ENCODE measurements at regions not wholly inside any gene's neighbourhood (a gene's known extent, or its start where the extent isn't known, plus 50 kb on each side); places are given as distances from the start of the nearest gene placed in this dataset.

DNA sequence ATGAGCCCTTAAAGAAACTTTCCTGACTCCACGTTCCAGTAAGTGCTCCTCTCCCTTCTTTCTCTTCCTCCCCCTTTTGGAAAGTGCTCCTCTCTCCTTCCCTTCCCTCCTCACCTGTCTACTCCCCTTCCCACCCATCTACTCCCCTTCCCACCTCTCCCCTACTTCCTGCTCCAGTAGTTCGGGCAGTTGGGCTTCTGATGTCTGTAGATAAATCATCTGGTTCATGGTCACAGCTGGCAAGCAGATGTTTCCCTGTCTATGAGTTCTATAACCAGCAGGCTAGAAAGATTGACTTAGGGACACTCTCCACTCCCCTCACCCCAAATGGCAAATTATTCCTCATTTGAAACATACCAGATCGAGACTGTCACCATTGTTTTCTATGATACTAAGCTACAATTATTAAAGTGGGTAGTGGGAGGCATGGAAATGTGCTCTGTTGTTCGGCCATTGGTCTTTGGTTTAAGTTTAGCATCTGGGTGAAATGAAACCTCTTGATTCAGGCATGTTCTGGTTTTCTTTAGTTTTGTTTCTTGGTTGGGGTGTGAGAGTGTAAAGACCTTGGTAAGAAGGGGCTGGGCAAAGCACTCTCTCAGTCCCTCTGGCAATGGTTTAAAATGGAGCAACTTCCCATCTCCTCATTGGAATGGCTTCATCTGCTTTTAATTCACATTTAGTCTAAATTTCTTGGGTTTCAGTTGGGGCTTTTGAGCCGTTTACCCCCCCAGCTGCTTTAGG, 413.2 kb upstream of the SPRED2 start:
- DNase-seq (ENCODE audit: low read depth in 2 of 2), result no peak

DNA sequence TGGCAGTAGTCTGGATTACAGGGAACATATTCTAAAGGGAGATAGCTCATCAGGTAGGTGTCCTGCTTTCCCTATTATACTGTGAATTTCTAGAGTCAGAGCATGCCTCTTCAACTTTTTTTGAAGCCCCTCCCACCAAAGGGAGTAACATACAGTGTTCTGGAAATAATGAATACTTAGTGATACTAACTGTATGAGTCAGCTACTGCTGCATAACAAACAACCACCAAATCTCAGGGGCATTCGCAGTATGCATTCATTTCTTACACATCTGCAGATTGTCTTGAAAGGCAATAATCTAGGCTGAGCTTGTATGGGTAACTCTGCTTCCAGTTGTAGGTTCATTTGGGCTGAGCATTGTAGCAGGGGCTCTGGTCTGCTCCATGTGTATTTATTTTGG, 409.7 kb upstream of the SPRED2 start:
- DNase-seq (ENCODE audit: low read depth in 2 of 2), result no peak

DNA sequence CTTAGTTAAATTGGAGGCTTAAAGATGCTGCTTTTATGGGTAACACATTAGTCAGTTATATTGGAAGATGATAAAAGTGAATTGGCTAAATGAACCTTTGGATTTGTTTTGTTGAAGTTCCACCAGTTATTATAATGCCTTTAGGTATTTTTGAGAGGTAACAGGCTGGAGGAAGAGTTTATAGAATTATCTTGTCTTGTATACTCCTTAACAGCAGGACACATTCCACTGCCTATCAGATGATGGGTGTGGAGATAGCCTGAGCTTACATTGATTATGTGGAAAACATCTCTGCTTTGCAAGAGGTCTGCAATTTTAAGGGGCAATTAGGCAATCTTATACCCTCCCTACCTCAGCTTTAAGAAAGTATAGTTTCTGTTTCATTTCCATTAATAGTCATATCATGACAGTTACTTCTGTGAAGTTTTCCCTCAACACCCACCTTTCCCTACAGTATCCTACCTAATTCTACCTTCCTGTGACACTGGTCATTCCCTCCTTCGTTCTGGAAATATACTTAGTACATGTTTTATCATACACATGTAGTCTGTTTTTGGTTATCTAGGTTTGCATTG, 403.7 kb upstream of the SPRED2 start:
- DNase-seq (ENCODE audit: low read depth in 2 of 2), result no peak

DNA sequence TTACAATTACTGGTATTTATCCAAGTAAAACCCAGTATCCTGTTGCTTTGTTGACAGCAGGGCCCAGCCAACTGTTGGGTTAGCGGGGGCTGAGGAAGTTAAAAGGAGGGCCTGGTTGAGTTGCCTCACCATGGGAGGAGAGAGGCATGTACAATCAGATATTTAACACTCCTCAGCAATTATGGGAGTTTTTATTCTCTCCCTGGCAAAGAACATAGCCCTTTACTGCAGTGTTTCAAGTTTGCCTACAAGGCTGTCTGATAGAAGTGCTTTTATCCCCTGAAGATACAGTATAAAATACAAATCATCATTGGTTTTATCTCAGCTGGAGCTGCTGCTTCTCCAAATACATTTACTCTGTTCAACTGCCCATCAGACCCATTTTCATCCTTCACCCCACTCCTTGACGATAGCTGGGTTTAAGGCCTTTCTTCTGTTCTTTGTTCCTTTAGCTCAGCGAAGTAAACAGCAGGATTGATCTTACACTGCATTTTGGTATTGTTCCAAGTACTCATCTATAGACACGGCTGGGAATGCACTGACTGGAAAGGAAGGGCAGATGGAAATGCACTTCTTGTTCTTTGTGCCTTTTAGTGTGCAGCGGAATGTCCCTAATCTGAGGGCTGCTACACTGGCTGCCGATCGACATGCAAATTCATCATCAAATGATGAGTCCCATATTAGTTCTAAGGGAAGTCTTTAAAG, 402.5 kb upstream of the SPRED2 start:
- DNase-seq (ENCODE audit: low read depth in 2 of 2), result no peak

DNA sequence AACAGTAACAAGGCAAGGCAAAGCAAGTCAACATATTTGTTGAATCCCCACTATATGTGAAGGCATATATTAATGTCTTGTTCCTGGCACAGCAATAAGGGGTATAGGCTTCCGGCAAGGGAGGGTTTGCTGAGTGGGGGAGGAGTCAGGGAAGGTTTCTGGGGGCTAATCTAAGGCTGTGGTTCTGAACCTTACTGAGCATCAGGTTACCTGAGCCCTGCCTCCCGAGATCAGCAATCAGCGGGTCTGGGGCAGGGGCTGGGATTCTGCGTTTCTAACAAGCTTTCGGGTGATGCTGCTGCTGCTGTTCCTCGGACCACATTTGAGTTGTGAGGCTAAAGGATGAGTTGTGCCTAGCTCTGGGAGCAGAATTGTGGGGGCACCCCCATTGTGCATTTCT, 401.7 kb upstream of the SPRED2 start:
- no peak for DNase-seq (ENCODE audit: low read depth in 2 of 2)

DNA sequence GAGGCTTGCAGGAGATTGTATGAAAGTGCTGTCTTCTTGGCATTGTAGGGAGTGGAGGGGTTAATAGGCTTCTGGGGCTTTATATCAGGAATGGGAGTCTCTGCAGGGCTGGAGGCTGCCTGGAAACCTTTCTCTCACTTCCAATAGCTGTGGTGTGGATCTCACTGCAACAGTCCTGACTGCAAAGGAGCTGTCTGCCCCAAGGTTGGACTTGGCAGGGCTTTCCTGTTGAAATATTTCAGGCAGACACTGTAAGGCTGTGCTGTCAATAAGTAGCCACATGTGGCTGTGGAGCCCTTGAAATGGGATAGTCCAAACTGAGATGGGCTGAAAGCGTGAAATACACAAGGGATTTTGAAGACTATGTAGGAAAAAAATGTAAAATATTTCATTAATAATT, 399.1 kb upstream of the SPRED2 start:
- DNase-seq (ENCODE audit: low read depth in 2 of 2), result no peak

DNA sequence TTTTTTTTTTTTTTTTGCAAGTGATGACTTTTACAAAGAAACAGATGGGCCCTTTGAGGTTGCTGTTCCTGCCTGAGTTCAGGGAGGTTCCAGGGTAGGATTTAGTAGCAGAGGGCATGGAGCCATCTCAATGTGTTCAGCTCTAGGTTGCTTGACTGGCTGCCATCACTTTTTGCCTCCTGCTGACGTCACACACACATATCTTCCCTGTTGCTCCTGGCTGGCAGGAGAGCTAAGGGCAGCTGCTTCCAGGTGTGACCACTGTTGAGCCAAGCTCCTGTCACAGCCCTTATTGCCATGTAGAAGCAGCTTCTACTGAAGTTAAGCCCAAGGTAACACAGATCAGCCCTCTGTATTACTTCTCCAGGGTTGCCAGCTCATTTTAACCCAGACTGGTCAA, 394.2 kb upstream of the SPRED2 start:
- no peak for DNase-seq (ENCODE audit: low read depth in 2 of 2)

DNA sequence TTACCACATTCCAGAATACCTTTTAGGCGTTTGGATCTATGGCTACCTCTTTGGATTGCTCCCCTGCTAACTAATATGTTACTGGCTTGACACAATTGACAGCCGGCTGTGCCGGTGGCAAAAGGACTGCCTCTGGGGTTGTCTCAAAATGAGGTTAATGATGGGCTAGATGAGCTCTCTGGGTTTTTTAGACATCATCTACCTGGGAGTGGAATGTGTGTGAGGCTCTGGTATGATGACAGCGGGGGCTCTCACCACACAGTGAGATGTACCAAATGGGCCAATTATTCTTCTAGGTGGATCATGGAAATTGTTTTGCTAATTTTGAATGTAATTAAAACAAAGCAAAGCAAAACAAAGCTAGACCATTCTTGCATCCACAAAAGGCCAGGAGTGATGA, 391.1 kb upstream of the SPRED2 start:
- no peak for DNase-seq (ENCODE audit: low read depth in 2 of 2)

DNA sequence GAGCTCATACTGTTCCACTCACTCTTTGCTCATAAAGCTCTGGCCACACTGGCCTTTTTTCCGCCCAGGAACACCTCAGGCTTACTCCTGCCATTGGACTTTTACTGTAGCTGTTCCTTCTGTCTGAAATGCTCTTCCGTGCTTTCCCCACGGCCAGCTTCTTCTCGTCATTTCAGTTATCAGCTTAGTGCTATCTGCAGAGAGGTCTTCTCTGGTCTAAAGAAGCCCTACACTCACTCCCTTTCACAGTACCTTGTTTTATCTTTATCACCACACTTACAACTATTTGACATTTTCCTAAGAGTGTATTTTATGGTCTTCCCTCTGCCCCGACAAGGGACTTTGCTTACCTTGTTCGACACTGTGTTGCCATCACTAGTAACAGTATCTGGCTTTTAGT, 388.1 kb upstream of the SPRED2 start:
- DNase-seq (ENCODE audit: low read depth in 2 of 2), result no peak

DNA sequence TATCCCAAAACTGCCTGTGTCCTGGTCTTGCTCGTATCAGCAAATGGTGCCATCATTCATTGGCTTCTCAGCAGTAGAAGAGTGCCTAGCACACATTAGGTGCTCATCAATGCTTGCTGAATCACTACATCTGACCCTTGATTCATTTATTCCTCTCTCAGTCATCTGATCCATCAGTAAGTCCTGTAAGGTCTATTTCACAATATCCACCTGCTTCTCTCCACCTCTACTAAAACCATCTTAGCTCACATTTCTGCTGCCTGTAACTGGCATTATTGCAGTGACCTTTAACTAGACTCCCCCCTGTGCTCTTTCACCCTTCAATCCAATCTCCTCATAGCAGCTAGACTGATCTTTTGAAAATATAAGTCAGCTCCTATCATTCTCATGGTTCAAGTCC, 387.6 kb upstream of the SPRED2 start:
- no peak for DNase-seq (ENCODE audit: low read depth in 2 of 2)

DNA sequence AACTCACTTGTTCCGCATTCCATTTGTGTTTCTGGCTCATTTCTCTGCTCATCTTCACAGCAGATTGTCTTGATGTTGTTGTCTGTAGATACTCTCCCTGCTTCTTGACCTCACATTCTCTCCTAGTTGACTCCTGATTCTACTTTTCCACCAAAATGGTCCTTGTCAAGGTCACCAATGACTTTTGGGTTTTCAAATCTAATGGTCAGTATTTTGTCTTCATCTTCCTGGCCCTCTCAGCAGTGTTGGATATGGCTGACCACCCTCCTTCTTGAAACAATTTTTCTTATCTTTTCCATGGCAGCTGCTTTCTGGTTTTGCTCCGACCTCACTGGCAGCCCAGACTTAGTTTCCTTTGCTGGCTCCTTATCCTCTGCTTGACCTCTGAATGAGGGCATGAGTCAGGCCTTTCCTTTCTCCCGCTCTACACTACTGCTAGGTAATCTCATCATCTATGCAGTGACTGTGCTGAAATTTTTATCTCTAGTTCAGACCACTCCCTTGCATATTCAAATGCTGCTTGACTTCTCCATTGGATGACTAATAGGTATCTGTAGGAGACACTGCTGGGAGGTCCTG, 386.6 kb upstream of the SPRED2 start:
- DNase-seq (ENCODE audit: low read depth in 2 of 2), result no peak

DNA sequence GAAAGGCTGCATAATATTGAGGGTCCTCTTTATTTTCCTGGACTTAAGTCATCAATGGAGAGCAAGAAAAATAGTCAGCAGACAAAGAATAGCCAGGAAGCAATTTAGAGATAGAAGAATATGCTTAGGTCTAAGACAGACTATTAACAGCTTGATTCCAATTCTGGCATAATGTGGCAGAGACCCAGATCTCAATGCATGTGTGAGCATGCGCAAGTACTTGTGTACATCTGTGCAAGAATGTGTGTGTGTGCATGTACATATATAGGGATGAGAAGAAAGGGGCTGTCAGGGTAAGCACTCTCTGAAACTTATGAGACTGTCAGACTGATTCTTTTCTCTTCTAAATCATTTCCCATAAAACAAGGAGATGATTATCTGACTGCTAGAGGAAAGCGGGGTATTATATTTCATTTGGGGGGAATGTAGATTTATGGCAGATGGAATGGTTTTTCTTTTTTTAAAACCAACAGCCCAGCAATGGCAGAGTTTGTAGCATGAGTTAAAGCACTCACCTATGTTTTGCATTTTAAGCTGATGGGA, 381.3 kb upstream of the SPRED2 start:
- DNase-seq (ENCODE audit: low read depth in 2 of 2), result no peak

DNA sequence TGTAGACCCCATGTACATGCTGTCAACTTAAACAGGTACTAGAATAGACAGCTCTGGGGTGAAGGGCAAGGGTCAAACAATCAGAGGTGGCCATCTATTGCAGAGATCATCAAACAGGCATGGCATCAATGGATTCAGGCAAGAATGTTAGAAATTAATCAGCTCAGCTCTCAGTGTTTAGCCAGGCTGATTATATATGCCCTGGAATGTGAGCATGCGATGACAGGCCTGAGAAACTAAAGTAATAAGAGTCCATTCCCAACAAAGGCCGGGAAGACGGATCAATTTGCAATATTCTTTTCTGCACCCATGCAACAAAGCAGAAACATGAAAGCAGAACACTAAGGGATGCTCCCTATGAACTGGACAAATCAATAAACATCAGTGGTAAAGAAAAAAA, 380.5 kb upstream of the SPRED2 start:
- no peak for DNase-seq (ENCODE audit: low read depth in 2 of 2)

DNA sequence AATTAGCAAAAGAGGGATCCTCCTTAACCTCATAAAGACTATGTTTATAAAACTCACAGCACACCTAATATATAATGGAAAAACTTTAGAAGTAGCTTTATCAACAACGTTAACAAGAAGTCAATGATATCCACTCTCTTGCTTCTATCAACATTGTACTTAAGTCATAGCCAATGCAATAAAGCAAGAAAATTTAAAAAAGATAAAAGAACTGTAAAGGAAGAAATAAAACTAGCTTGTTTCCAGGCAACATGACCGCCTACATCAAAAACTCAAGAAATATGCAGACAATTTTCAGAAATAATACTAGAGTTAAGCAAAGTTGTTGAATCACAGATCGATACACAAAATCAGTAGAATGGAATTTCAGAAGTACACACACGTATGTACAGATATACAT, 375.5 kb upstream of the SPRED2 start:
- DNase-seq (ENCODE audit: low read depth in 2 of 2), result no peak

DNA sequence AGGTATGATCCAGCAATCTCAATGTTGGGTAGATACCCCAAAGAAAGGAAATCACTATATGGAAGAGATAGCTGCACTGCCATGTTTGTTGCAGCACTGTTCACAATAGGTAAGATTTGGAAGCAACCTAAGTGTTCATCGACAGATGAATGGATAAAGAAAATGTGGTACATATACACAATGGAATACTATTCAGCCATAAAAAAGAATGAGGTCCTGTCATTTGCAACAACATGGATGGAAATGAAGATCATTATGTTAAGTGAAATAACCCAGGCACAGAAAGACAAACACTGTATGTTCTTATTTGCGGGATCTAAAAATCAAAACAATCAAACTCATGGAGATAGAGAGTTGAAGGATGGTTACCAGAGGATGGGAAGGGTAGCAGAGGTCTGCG, 372.4 kb upstream of the SPRED2 start:
- no peak for DNase-seq (ENCODE audit: low read depth in 2 of 2)

DNA sequence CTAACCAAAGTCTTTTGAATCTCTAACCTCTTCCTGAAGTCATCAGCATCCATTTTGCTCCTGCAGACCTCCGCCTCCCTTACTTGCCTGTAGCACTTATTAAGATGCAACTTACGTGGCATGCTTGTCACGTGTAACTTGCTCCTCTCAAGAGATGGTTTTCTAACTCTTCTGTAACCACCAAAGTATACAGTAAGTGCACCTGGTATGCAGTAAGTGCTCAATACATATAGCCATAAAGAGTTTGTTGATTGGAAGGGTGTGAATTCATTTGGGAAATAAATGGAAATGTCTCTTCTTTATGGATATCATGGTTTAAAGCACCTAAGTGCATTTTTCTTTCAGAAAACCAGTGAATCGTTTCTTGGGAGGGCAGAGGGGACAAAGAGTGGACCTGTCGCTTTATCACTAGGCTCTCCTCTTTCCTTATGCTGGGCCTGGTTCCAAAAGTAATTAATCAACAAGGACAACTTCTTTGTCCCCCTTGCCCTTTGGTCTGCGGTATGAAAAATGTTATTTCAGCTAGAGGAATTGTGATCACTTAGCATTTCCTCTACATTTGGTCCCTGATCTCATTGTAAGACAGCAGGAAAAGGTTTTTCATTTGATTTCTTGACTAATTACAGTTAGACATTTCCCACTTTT, 370.0 kb upstream of the SPRED2 start:
- no peak for DNase-seq (ENCODE audit: low read depth in 2 of 2)

DNA sequence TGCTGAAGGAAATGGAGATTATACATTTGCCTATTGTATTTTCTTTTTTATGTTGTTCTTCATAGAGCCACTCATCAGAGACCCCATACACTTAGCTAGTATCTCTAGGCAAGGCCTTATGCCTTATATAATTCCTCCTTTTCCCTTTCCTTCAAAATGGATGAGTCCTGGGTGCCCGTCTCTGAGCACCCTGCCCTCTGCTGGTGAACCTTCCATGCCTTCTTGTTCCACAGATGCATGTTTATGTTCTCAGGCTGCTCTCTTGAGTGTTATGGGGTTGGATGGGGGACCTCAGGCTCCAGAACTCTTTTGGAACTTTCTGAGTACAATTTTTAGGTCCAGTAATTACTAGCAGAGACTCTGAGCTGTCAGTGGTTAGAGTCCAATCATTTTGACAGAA, 368.6 kb upstream of the SPRED2 start:
- no peak for DNase-seq (ENCODE audit: low read depth in 2 of 2)

DNA sequence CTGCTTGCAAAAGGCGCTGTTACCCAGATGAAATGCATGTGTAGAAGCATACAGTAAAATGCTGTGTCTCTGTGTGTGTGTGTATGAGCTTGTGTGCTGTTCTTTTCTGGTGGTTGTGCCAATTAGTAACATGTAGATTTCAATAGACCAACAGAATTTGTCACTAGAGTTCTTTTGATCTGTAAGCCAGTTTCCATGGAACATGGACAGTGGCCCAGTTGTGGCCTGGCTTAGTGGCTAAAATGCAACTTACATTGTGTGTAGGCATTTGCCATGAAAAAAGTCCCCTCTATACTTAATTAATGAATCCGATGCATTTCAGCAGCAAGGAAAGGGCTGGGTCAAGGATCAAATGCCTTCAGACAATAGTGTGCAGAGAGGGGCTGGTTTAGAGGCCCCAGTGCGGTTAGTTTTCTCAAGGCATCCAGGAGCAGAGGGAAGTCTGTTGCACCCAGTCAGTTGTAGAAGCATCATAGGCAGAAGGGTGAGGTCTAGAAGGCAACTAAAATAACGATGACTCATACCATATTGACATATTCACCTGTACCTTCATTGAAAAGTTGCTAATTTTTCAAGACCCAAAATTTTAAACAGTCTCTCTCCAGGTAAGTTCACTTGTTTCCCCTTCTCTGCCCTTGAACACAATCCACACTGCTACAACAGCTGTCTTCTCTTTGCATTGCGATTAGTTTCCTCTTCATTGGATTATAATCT, 366.9 kb upstream of the SPRED2 start:
- no peak for DNase-seq (ENCODE audit: low read depth in 2 of 2)

DNA sequence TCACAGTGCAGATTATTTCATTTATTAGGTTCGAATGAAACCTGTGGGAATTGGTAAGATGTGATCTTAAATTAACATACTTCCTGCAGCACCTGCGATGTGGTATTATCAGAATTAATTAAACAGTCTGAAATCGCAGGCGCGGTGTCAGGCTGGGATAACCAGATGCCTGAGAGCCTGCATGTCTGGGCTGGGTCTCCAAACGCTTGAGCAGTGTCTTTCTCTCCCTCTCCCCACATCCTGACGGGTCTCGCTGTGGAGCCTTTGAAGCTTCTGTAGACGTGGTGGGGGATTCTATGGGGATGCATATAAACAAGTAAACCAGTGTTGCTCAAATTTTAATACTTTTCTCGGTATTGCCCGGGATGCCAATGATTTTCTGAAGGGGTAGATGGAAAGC, 366.2 kb upstream of the SPRED2 start:
- DNase-seq (ENCODE audit: low read depth in 2 of 2), result no peak

DNA sequence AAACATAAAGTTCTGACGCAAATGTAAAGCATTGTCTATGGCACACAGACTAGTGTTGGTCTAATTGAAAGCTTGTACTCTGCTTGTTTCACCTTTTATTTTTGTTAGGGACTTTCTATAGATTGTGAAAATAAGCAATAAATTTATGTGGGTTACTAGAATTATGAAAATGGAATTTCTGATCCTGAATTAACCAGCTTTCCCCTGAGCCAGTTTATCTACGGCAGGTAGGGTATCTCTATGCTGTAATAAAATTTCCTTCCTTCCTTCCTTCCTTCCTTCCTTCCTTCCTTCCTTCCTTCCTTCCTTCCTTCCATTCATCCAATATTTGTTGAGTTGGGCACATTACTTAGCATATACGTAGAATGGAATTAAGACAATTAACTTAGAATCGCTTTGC, 362.6 kb upstream of the SPRED2 start:
- DNase-seq (ENCODE audit: low read depth in 2 of 2), result no peak

DNA sequence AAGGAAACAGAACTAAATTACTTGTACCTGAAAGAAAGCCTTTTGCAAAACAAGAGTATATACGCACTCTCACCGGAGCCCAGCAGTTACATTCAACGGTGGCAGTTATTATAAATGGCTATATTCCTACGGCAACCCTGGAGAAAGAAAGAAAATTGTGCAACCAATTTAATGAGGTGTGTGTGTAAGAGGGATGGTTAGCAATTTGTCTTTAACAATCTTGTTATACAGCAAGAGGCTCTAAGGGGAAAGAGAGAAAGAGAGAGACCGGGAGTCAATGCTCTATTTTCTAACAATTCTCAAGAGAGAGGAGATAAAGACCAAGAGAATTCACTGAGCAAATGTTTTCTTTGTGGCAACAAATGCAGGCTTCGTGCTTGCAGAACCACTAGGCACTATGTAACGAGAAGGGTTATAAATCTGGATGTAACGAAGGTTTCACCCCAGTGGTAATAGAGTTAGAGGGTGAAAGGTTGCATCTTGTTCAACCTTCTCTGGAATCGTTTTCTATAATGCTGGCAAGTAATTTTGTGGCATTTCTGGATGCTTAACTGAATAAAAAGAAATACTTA, 359.1 kb upstream of the SPRED2 start:
- DNase-seq (ENCODE audit: low read depth in 2 of 2), result no peak

DNA sequence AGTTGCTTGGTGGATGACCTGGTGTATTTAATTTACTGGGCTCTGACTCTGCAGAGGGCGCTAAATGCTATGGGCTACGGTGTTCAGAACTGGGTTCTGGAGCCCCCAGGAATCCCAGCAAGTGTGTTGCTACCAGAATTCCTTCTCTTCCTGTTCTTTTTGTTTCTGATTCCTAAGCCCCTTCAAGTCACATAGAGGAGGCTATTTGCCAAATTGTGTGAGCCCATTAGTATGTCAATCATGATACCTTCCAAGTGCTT, 358.2 kb upstream of the SPRED2 start:
- no peak for DNase-seq (ENCODE audit: low read depth in 2 of 2)
